A549 (cell line): ENCODE measurements at regions not wholly inside any gene's neighbourhood (a gene's known extent, or its start where the extent isn't known, plus 50 kb on each side); places are given as distances from the start of the nearest gene placed in this dataset.

Experiments used
- CEBPB ChIP-seq, 2 experiments: fragments of >200 bp in 1 of 2; sonication (Bioruptor Twin) in 1 of 2; formaldehyde crosslinking in 1 of 2; IDR thresholded peaks; 2 replicates each; pipeline ENCODE4 v1.6.1; 2012 to 2016
- EP300 ChIP-seq, 2 experiments: fragments of >200 bp; sonication (Bioruptor Twin); formaldehyde crosslinking; IDR thresholded peaks; 2 replicates in 1 of 2; 3 replicates in 1 of 2; pipeline ENCODE4 v1.6.1; 2016 to 2017
- HDAC2 ChIP-seq: fragments of 200-600 bp; sonication (generic); IDR thresholded peaks from 2 replicates; pipeline ENCODE4 v1.6.1; 2016
- JUNB ChIP-seq: fragments of >200 bp; sonication (Bioruptor Twin); formaldehyde crosslinking; IDR thresholded peaks from 2 replicates; pipeline ENCODE4 v1.6.1; 2016
- NR3C1 ChIP-seq: fragments of >200 bp; sonication (Bioruptor Twin); formaldehyde crosslinking; IDR thresholded peaks from 3 replicates; pipeline ENCODE4 v1.6.1; 2017
- POLR2A ChIP-seq: IDR thresholded peaks from 2 replicates; pipeline ENCODE4 v1.6.1; 2012; ENCODE audit warnings: mild to moderate bottlenecking, low read length
- RAD21 ChIP-seq, 2 experiments: fragments of >200 bp in 1 of 2; sonication (Bioruptor Twin) in 1 of 2; formaldehyde crosslinking in 1 of 2; IDR thresholded peaks in 1 of 2; conservative IDR thresholded peaks in 1 of 2; 2 replicates in 1 of 2; 3 replicates in 1 of 2; pipeline ENCODE4 v1.6.1; 2012 to 2018; ENCODE audit warnings: inconsistent platforms in 1 of 2
- USF2 ChIP-seq: fragments of 450-650 bp; IDR thresholded peaks from 2 replicates; pipeline ENCODE4 v1.6.1; 2014; ENCODE audit warnings: antibody characterized with exemption
- ZC3H11A ChIP-seq: fragments of 450-650 bp; IDR thresholded peaks from 2 replicates; pipeline ENCODE4 v1.6.1; 2014; ENCODE audit warnings: antibody characterized with exemption, mild to moderate bottlenecking
- ZFP36 ChIP-seq: fragments of 450-650 bp; IDR thresholded peaks from 2 replicates; pipeline ENCODE4 v1.6.1; 2014; ENCODE audit warnings: borderline replicate concordance; ENCODE audit not compliant: partially characterized antibody
- TF ChIP-seq, protein P1 (sequence below): fragments of >200 bp; sonication (Bioruptor Twin); formaldehyde crosslinking; IDR thresholded peaks from 3 replicates; pipeline ENCODE4 v1.5.1; 2016
- TF ChIP-seq, protein P2 (sequence below): fragments of >200 bp; sonication (Bioruptor Twin); formaldehyde crosslinking; IDR thresholded peaks from 3 replicates; pipeline ENCODE4 v1.6.1; 2016

DNA sequence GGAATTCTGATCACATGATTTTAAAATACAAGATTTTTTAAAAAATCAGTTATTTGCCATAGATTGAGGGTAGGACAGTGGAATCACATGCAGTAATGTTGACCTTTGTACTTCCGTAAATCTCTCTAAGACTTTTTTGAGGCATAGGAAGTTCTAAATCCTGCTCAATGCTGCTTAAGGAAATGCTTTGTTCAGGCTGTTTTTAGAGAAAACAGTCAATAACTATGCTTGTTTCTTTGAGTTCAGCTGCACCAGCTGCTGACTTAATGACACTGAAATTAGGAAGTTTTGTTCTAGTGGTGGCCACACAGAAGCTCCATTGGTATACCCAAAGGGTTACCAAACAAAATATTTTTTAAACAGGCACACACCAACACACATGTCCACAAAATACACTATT is 60.9 kb downstream of the KLF12 start:
- no peak for TF ChIP-seq NR3C1
- TF ChIP-seq, protein P1, sequence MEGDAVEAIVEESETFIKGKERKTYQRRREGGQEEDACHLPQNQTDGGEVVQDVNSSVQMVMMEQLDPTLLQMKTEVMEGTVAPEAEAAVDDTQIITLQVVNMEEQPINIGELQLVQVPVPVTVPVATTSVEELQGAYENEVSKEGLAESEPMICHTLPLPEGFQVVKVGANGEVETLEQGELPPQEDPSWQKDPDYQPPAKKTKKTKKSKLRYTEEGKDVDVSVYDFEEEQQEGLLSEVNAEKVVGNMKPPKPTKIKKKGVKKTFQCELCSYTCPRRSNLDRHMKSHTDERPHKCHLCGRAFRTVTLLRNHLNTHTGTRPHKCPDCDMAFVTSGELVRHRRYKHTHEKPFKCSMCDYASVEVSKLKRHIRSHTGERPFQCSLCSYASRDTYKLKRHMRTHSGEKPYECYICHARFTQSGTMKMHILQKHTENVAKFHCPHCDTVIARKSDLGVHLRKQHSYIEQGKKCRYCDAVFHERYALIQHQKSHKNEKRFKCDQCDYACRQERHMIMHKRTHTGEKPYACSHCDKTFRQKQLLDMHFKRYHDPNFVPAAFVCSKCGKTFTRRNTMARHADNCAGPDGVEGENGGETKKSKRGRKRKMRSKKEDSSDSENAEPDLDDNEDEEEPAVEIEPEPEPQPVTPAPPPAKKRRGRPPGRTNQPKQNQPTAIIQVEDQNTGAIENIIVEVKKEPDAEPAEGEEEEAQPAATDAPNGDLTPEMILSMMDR: no peak
- no peak for TF ChIP-seq RAD21 (conservative IDR thresholded peaks at IDR 0.05 in 1 of 2, IDR thresholded peaks at IDR 0.05 in 1 of 2)
- TF ChIP-seq HDAC2: no peak
- TF ChIP-seq JUNB: no peak
- TF ChIP-seq EP300 (IDR thresholded peaks at IDR 0.05): no peak
- no peak for TF ChIP-seq POLR2A
- TF ChIP-seq, protein P2, sequence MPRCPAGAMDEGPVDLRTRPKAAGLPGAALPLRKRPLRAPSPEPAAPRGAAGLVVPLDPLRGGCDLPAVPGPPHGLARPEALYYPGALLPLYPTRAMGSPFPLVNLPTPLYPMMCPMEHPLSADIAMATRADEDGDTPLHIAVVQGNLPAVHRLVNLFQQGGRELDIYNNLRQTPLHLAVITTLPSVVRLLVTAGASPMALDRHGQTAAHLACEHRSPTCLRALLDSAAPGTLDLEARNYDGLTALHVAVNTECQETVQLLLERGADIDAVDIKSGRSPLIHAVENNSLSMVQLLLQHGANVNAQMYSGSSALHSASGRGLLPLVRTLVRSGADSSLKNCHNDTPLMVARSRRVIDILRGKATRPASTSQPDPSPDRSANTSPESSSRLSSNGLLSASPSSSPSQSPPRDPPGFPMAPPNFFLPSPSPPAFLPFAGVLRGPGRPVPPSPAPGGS: no peak
- no peak for TF ChIP-seq CEBPB (IDR thresholded peaks at IDR 0.05)
- no peak for TF ChIP-seq USF2
- no peak for TF ChIP-seq ZFP36
- no peak for TF ChIP-seq ZC3H11A
